ENCODE measurements at regions not wholly inside any gene's neighbourhood (a gene's known extent, or its start where the extent isn't known, plus 50 kb on each side); places are given as distances from the start of the nearest gene placed in this dataset.
"Not testable (repeated sequence)": the region's sequence is repeated elsewhere in the genome, so short reads cannot be mapped to it uniquely, and the experiment has no call there.

GRCh38 chr20:58765780-58766179, 73.2 kb downstream of the NPEPL1 start:
- POLR2A ChIA-PET (ENCODE audit: low non-redundant PET): no interaction called here

GRCh38 chr20:58767817-58768216, 75.2 kb downstream of the NPEPL1 start:
- H3K27ac ChIP-seq; POLR2A ChIA-PET (ENCODE audit: low non-redundant PET); DNase-seq (ENCODE audit: low spot score): not testable (repeated sequence)
- CTCF ChIA-PET: interaction anchor here (0.5 to 0.7 kb wide), 3 partner anchors 95 to 299 kb away, joined by 3 read pairs; no protein-coding TSS in a partner anchor

More at GRCh38 chr20:58765780-58766179, 73.2 kb downstream of the NPEPL1 start:
- H3K27ac ChIP-seq: no peak overlapping the region
- no peak for TF ChIP-seq CTCF (conservative IDR thresholded peaks at IDR 0.05; ENCODE audit: low read depth)
- CTCF ChIA-PET: no interaction called here
- DNase-seq (ENCODE audit: low spot score): no peak
